ENCODE measurements at regions not wholly inside any gene's neighbourhood (a gene's known extent, or its start where the extent isn't known, plus 50 kb on each side); places are given as distances from the start of the nearest gene placed in this dataset.

GRCh38 chr14:34051966-34052657, 101.2 kb upstream of the EGLN3 start:
- TF ChIP-seq CTCF (IDR thresholded peaks at IDR 0.05; ENCODE audit: poor library complexity, severe bottlenecking) (no peak), MXI1 (conservative IDR thresholded peaks at IDR 0.05; ENCODE audit: poor library complexity, severe bottlenecking) (no peak), POLR2AphosphoS5 (IDR thresholded peaks at IDR 0.05) (no peak), EZH2 (IDR thresholded peaks at IDR 0.05; ENCODE audit: borderline replicate concordance, insufficient read depth, low read length, poor library complexity, severe bottlenecking) (no peak), TAF1 (IDR thresholded peaks at IDR 0.05; ENCODE audit: low read depth) (no peak), SMC3 (conservative IDR thresholded peaks at IDR 0.05; ENCODE audit: poor library complexity) (no peak), EP300 (conservative IDR thresholded peaks at IDR 0.05; ENCODE audit: poor library complexity, severe bottlenecking) (no peak)
